Vagina (tissue), 2 donors: ENCODE measurements at regions not wholly inside any gene's neighbourhood (a gene's known extent, or its start where the extent isn't known, plus 50 kb on each side); places are given as distances from the start of the nearest gene placed in this dataset.
"Not testable (repeated sequence)": the region's sequence is repeated elsewhere in the genome, so short reads cannot be mapped to it uniquely, and the experiment has no call there.

Experiments used
- DNase-seq, 2 donors: peaks; one replicate each; pipeline ENCODE4 v3.0.0-alpha.2; 2017; ENCODE audit errors: extremely low spot score in 2 of 2
- H3K27ac ChIP-seq: fragments of 200-600 bp; sonication (generic); one replicate; pipeline ENCODE4 v1.5.1; 2019
- H3K27me3 ChIP-seq: fragments of 200-600 bp; sonication (generic); one replicate; pipeline ENCODE4 v1.5.1; 2019
- H3K36me3 ChIP-seq, 2 donors: fragments of 200-600 bp; sonication (generic); one replicate each; pipeline ENCODE4 v1.5.1; 2017 to 2019
- H3K4me1 ChIP-seq: fragments of 200-600 bp; sonication (generic); one replicate; pipeline ENCODE4 v1.5.1; 2019
- H3K4me3 ChIP-seq, 2 donors: fragments of 200-600 bp; sonication (generic); 1 replicate in 1 of 2; 2 replicates in 1 of 2; pipeline ENCODE4 v1.5.1; 2016 to 2019
- H3K9me3 ChIP-seq: fragments of 200-600 bp; sonication (generic); one replicate; pipeline ENCODE4 v1.5.1; 2019
- CTCF ChIP-seq, 3 experiments: fragments of 450-650 bp in 2 of 3; fragments of 200-600 bp in 1 of 3; sonication (generic) in 1 of 3; IDR thresholded peaks; one replicate each; pipeline ENCODE4 v1.5.1; 2017 to 2019; ENCODE audit warnings: antibody characterized with exemption in 3 of 3, mild to moderate bottlenecking in 2 of 3, moderate library complexity in 2 of 3
- POLR2A ChIP-seq, 2 donors: fragments of 450-650 bp; IDR thresholded peaks; one replicate each; pipeline ENCODE4 v1.6.1; 2017; ENCODE audit warnings: antibody characterized with exemption in 2 of 2, mild to moderate bottlenecking in 2 of 2, moderate library complexity in 2 of 2
- POLR2AphosphoS5 ChIP-seq, 2 donors: sonication (generic); formaldehyde crosslinking; IDR thresholded peaks; one replicate each; pipeline ENCODE4 v1.9.0; 2017; ENCODE audit warnings: antibody characterized with exemption in 2 of 2, mild to moderate bottlenecking in 2 of 2, low read depth in 1 of 2; ENCODE audit not compliant: insufficient read depth in 1 of 2
- intact Hi-C: fragments of 100-400 bp; cut with DNase I; formaldehyde crosslinking; loops from one replicate; pipeline ENCODE4 v1.15.1; 2023

GRCh38 chr21:33140288-33140687 is 70.3 kb downstream of the OLIG1 start:
- TF ChIP-seq POLR2A (IDR thresholded peaks at IDR 0.05) (no peak), CTCF (IDR thresholded peaks at IDR 0.05) (no peak), POLR2AphosphoS5 (IDR thresholded peaks at IDR 0.05; ENCODE audit: insufficient read depth in 1 of 2, low read depth in 1 of 2) (no peak)
- no peaks in the 10 kb centered on the region for H3K27me3 ChIP-seq
- no peak overlapping the region for H3K4me3 ChIP-seq
- no peak overlapping the region for H3K27ac ChIP-seq
- no peaks in the 10 kb centered on the region for H3K4me1 ChIP-seq
- intact Hi-C loops: no loop called here
- no peak for DNase-seq
- no peaks in the 10 kb centered on the region for H3K9me3 ChIP-seq
- H3K36me3 ChIP-seq: no peaks in the 10 kb centered on the region

- H3K4me1 ChIP-seq: no peaks in the 10 kb centered on the region
Measured at GRCh38 chr21:33146467-33146866, 76.5 kb downstream of the OLIG1 start.

GRCh38 chr21:33149181-33149580 is 79.2 kb downstream of the OLIG1 start:
- intact Hi-C loops: no loop called here
- DNase-seq: no peak
- no peak overlapping the region for H3K27ac ChIP-seq
- H3K4me1 ChIP-seq: no peaks in the 10 kb centered on the region
- H3K9me3 ChIP-seq: no peaks in the 10 kb centered on the region
- no peaks in the 10 kb centered on the region for H3K27me3 ChIP-seq
- no peak for TF ChIP-seq POLR2A (IDR thresholded peaks at IDR 0.05)
- no peak for TF ChIP-seq POLR2AphosphoS5 (IDR thresholded peaks at IDR 0.05; ENCODE audit: insufficient read depth in 1 of 2, low read depth in 1 of 2)
- no peak for TF ChIP-seq CTCF (IDR thresholded peaks at IDR 0.05)
- no peak overlapping the region for H3K4me3 ChIP-seq
- no peaks in the 10 kb centered on the region for H3K36me3 ChIP-seq

More at GRCh38 chr21:33146467-33146866, 76.5 kb downstream of the OLIG1 start:
- Histone ChIP-seq H3K9me3 (no peaks in the 10 kb centered on the region), H3K27me3 (no peaks in the 10 kb centered on the region), H3K27ac (no peak overlapping the region), H3K36me3 (no peaks in the 10 kb centered on the region), H3K4me3 (no peak overlapping the region)
- no peak for DNase-seq
- TF ChIP-seq POLR2AphosphoS5 (IDR thresholded peaks at IDR 0.05; ENCODE audit: insufficient read depth in 1 of 2, low read depth in 1 of 2) (no peak), POLR2A (IDR thresholded peaks at IDR 0.05) (no peak), CTCF (IDR thresholded peaks at IDR 0.05) (no peak)
- intact Hi-C loops: no loop called here

GRCh38 chr21:33150968-33151367 is 78.8 kb upstream of the IFNAR2 start:
- H3K9me3 ChIP-seq, H3K36me3 ChIP-seq, H3K27me3 ChIP-seq, intact Hi-C loops, H3K4me3 ChIP-seq, H3K27ac ChIP-seq, H3K4me1 ChIP-seq, DNase-seq: not testable (repeated sequence)

GRCh38 chr21:33151941-33152731 is 77.6 kb upstream of the IFNAR2 start:
- H3K27me3 ChIP-seq: no peaks in the 10 kb centered on the region
- H3K4me1 ChIP-seq: no peaks in the 10 kb centered on the region
- no peak overlapping the region for H3K4me3 ChIP-seq
- TF ChIP-seq CTCF (IDR thresholded peaks at IDR 0.05) (no peak), POLR2A (IDR thresholded peaks at IDR 0.05) (no peak), POLR2AphosphoS5 (IDR thresholded peaks at IDR 0.05; ENCODE audit: insufficient read depth in 1 of 2, low read depth in 1 of 2) (no peak)
- DNase-seq: no peak
- no peak overlapping the region for H3K27ac ChIP-seq
- H3K36me3 ChIP-seq: no peaks in the 10 kb centered on the region
- intact Hi-C loops: no loop called here
- H3K9me3 ChIP-seq: no peaks in the 10 kb centered on the region
